ENCODE measurements at regions not wholly inside any gene's neighbourhood (a gene's known extent, or its start where the extent isn't known, plus 50 kb on each side); places are given as distances from the start of the nearest gene placed in this dataset.

DNA sequence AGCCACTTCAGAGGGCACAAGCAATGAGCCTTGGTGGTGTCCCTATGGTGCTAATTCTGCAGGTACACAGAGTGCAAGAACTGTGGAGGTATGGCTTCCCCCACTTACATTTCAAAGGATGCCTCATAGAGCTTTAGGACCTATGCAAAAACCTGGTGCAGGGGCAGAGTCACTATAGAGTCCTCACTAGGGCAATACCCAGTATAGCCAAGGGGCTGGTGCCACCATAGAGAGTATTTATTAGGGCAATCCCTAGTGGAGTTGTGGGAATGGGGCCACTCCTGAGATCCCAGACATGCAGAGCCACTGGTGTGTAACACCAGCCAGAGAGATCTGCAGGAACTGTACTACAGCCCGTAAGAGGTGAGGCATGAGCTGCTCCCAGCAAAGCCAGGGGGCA lies 312.2 kb downstream of the SLC4A3 start:
- no peaks in the 10 kb centered on the region for H3K27me3 ChIP-seq (ENCODE audit: control insufficient read depth, insufficient read depth, low read length)
- no peak overlapping the region for H3K4me3 ChIP-seq (ENCODE audit: low read length)
- H3K27ac ChIP-seq (ENCODE audit: low read length): no peak overlapping the region
- no peak for DNase-seq (ENCODE audit: low read depth, low spot score)
- H3K36me3 ChIP-seq (ENCODE audit: control insufficient read depth, insufficient read depth, low read length): no peaks in the 10 kb centered on the region
- no peaks in the 10 kb centered on the region for H3K9me3 ChIP-seq (ENCODE audit: control insufficient read depth, insufficient read depth, low read length)
- H3K4me1 ChIP-seq (ENCODE audit: control insufficient read depth, insufficient read depth, low read length): no peaks in the 10 kb centered on the region
- no CpG with 5 or more reads among the region's 1 CpG for WGBS (ENCODE audit: insufficient coverage, insufficient read length)

DNA sequence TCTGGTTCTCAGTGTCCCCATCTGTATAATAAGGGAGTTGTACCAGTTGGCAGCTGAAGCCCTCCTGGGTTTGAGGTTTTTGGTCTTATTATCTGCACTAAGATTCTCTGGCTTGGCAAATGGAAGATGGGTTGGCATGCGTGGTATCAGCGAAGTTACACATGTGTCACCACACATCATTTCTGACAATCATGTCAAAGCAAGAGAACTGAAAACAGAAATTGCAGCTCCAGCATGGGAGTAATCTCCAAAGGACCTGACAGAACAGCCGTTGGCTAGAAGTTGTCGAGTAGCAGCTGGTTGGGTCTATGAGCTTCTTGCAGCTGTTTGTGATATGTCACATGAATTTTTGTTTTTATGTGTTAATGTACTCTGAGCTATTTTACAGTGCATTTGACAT lies 317.4 kb downstream of the SLC4A3 start:
- DNase-seq (ENCODE audit: low read depth, low spot score): no peak

DNA sequence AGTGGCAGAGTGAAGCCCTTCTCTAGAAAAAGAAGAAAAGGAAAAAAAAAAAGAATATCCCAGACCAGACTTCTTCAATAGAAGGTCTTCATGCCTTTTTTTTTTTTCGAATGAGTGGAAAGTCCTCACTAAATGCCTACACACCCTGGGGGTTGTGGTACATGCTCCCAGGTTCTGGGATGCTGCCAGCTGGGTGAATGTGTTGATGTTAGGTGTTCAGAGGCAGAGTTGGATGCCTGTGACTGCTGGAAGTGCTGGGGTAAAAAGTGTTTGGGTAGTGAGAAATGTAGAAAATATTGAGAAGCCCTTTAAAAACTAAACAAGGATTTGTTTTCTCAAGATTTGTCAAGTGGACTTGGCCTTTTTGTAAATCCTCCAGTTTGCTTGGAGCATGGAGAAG lies 318.6 kb downstream of the SLC4A3 start:
- Histone ChIP-seq H3K4me3 (ENCODE audit: low read length) (no peak overlapping the region), H3K36me3 (ENCODE audit: control insufficient read depth, insufficient read depth, low read length) (no peaks in the 10 kb centered on the region), H3K9me3 (ENCODE audit: control insufficient read depth, insufficient read depth, low read length) (no peaks in the 10 kb centered on the region), H3K4me1 (ENCODE audit: control insufficient read depth, insufficient read depth, low read length) (no peaks in the 10 kb centered on the region), H3K27me3 (ENCODE audit: control insufficient read depth, insufficient read depth, low read length) (no peaks in the 10 kb centered on the region), H3K27ac (ENCODE audit: low read length) (no peak overlapping the region)
- WGBS (ENCODE audit: insufficient coverage, insufficient read length): no CpG with 5 or more reads among the region's 1 CpG
- DNase-seq (ENCODE audit: low read depth, low spot score): no peak

More for the DNA sequence above, 317.4 kb downstream of the SLC4A3 start:
- Histone ChIP-seq H3K4me3 (ENCODE audit: low read length) (no peak overlapping the region), H3K9me3 (ENCODE audit: control insufficient read depth, insufficient read depth, low read length) (no peaks in the 10 kb centered on the region), H3K36me3 (ENCODE audit: control insufficient read depth, insufficient read depth, low read length) (no peaks in the 10 kb centered on the region), H3K4me1 (ENCODE audit: control insufficient read depth, insufficient read depth, low read length) (no peaks in the 10 kb centered on the region), H3K27ac (ENCODE audit: low read length) (no peak overlapping the region), H3K27me3 (ENCODE audit: control insufficient read depth, insufficient read depth, low read length) (no peaks in the 10 kb centered on the region)
- WGBS (ENCODE audit: insufficient coverage, insufficient read length): no CpG with 5 or more reads among the region's 4 CpGs

GRCh38 chr2:219946529-219946928 lies 319.1 kb downstream of the SLC4A3 start:
- Histone ChIP-seq H3K4me3 (ENCODE audit: low read length) (no peak overlapping the region), H3K36me3 (ENCODE audit: control insufficient read depth, insufficient read depth, low read length) (no peaks in the 10 kb centered on the region), H3K27me3 (ENCODE audit: control insufficient read depth, insufficient read depth, low read length) (no peaks in the 10 kb centered on the region), H3K4me1 (ENCODE audit: control insufficient read depth, insufficient read depth, low read length) (no peaks in the 10 kb centered on the region), H3K27ac (ENCODE audit: low read length) (no peak overlapping the region), H3K9me3 (ENCODE audit: control insufficient read depth, insufficient read depth, low read length) (no peaks in the 10 kb centered on the region)
- no peak for DNase-seq (ENCODE audit: low read depth, low spot score)

DNA sequence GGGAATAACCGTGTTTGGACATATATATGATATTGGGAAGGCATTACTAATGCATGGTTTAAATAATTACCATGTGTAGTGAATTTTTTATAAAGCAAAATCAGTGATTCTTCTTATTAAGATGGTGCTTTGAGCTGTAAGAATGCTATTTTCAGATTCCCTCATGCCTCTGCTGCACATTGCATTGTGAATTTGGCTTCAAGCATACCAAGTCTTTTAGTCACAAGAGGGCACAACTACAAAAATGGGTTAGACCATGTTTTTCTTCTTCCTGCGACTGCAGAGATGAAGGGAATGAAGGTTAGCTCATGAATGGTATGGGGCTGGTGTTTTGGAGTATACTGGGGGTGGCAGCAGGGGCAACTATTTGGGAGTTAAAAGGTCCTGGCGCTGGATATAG lies 320.1 kb downstream of the SLC4A3 start:
- H3K36me3 ChIP-seq (ENCODE audit: control insufficient read depth, insufficient read depth, low read length): no peaks in the 10 kb centered on the region
- H3K27me3 ChIP-seq (ENCODE audit: control insufficient read depth, insufficient read depth, low read length): no peaks in the 10 kb centered on the region
- no peak overlapping the region for H3K4me3 ChIP-seq (ENCODE audit: low read length)
- no peak overlapping the region for H3K27ac ChIP-seq (ENCODE audit: low read length)
- H3K9me3 ChIP-seq (ENCODE audit: control insufficient read depth, insufficient read depth, low read length): no peaks in the 10 kb centered on the region
- no CpG with 5 or more reads among the region's 3 CpGs for WGBS (ENCODE audit: insufficient coverage, insufficient read length)
- no peak for DNase-seq (ENCODE audit: low read depth, low spot score)
- no peaks in the 10 kb centered on the region for H3K4me1 ChIP-seq (ENCODE audit: control insufficient read depth, insufficient read depth, low read length)

DNA sequence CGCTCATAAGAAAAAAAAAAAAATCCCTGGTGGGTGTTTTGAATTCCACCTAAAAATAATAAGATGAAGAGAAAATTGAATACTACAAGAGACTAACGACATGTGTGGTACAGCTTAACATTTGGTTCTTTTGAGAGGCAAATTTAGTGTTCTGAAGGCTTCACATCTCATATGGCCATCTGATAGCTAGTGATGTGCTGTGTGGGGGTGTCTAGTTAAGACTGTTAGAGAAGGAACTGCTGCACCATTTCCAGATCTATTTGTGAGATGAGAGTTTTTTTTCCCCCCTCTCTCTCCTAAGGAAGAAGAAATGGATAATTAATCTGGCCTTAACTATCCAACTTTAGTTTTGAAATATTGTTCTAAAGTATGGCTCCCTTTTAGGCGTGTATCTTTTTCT lies 321.6 kb downstream of the SLC4A3 start:
- WGBS (ENCODE audit: insufficient coverage, insufficient read length): no CpG with 5 or more reads among the region's 3 CpGs
- no peak for DNase-seq (ENCODE audit: low read depth, low spot score)
- Histone ChIP-seq H3K9me3 (ENCODE audit: control insufficient read depth, insufficient read depth, low read length) (no peaks in the 10 kb centered on the region), H3K4me1 (ENCODE audit: control insufficient read depth, insufficient read depth, low read length) (no peaks in the 10 kb centered on the region), H3K4me3 (ENCODE audit: low read length) (no peak overlapping the region), H3K27me3 (ENCODE audit: control insufficient read depth, insufficient read depth, low read length) (no peaks in the 10 kb centered on the region), H3K27ac (ENCODE audit: low read length) (no peak overlapping the region), H3K36me3 (ENCODE audit: control insufficient read depth, insufficient read depth, low read length) (no peaks in the 10 kb centered on the region)

DNA sequence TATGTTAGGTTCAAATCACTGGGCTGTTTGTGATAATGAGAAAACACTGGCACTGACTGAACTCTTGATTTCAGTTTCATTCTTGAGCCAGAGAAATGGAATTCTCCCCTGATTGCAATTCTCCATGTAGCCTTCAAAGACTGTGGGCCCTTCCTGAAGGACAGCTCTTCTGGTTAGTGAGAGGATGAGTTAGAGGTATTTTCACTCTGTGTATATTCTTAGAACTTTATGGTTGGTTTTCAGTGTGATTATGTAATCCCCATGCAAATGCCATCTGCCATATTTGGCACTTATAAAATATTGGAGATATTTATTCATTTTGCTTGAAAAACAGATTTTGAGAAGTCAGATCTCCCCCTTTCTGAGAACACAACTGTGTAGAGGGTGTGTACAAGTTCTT lies 323.7 kb downstream of the SLC4A3 start:
- no peak for DNase-seq (ENCODE audit: low read depth, low spot score)

GRCh38 chr2:219954331-219954730 lies 326.9 kb downstream of the SLC4A3 start:
- no CpG with 5 or more reads among the region's 1 CpG for WGBS (ENCODE audit: insufficient coverage, insufficient read length)
- H3K4me3 ChIP-seq (ENCODE audit: low read length): no peak overlapping the region
- H3K36me3 ChIP-seq (ENCODE audit: control insufficient read depth, insufficient read depth, low read length): no peaks in the 10 kb centered on the region
- H3K27ac ChIP-seq (ENCODE audit: low read length): no peak overlapping the region
- no peaks in the 10 kb centered on the region for H3K27me3 ChIP-seq (ENCODE audit: control insufficient read depth, insufficient read depth, low read length)
- H3K4me1 ChIP-seq (ENCODE audit: control insufficient read depth, insufficient read depth, low read length): no peaks in the 10 kb centered on the region
- DNase-seq (ENCODE audit: low read depth, low spot score): no peak
- no peaks in the 10 kb centered on the region for H3K9me3 ChIP-seq (ENCODE audit: control insufficient read depth, insufficient read depth, low read length)

More for the DNA sequence above, 323.7 kb downstream of the SLC4A3 start:
- no peak overlapping the region for H3K4me3 ChIP-seq (ENCODE audit: low read length)
- H3K27ac ChIP-seq (ENCODE audit: low read length): no peak overlapping the region
- no peaks in the 10 kb centered on the region for H3K4me1 ChIP-seq (ENCODE audit: control insufficient read depth, insufficient read depth, low read length)
- no peaks in the 10 kb centered on the region for H3K27me3 ChIP-seq (ENCODE audit: control insufficient read depth, insufficient read depth, low read length)
- no peaks in the 10 kb centered on the region for H3K36me3 ChIP-seq (ENCODE audit: control insufficient read depth, insufficient read depth, low read length)
- H3K9me3 ChIP-seq (ENCODE audit: control insufficient read depth, insufficient read depth, low read length): no peaks in the 10 kb centered on the region

GRCh38 chr2:219957820-219958219 lies 330.4 kb downstream of the SLC4A3 start:
- DNase-seq (ENCODE audit: low read depth, low spot score): no peak
- H3K36me3 ChIP-seq (ENCODE audit: control insufficient read depth, insufficient read depth, low read length): no peaks in the 10 kb centered on the region
- H3K4me3 ChIP-seq (ENCODE audit: low read length): no peak overlapping the region
- no peaks in the 10 kb centered on the region for H3K9me3 ChIP-seq (ENCODE audit: control insufficient read depth, insufficient read depth, low read length)
- no peaks in the 10 kb centered on the region for H3K27me3 ChIP-seq (ENCODE audit: control insufficient read depth, insufficient read depth, low read length)
- WGBS (ENCODE audit: insufficient coverage, insufficient read length): no CpG with 5 or more reads among the region's 1 CpG
- no peaks in the 10 kb centered on the region for H3K4me1 ChIP-seq (ENCODE audit: control insufficient read depth, insufficient read depth, low read length)
- H3K27ac ChIP-seq (ENCODE audit: low read length): no peak overlapping the region

DNA sequence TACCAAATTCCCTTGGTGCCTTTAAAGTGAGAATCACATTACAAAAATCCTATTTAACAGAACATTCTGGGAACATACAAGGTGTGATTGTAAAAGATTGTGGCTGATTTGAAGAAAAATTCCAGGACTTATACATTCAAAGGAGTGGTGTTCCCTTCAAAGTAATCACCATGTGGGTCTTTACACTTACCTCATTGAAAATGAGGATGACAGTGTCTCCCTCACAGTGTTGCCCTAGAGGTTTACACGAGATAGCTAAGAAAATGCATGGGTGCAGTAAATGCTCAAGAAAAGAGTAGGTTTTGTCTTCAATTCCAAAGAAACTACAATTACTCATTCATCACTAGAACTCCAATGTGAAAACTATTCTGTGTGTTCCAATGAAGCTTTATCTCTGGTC lies 331.5 kb downstream of the SLC4A3 start:
- no CpG with 5 or more reads among the region's 1 CpG for WGBS (ENCODE audit: insufficient coverage, insufficient read length)
- no peaks in the 10 kb centered on the region for H3K4me1 ChIP-seq (ENCODE audit: control insufficient read depth, insufficient read depth, low read length)
- no peak for DNase-seq (ENCODE audit: low read depth, low spot score)
- no peaks in the 10 kb centered on the region for H3K9me3 ChIP-seq (ENCODE audit: control insufficient read depth, insufficient read depth, low read length)
- no peak overlapping the region for H3K4me3 ChIP-seq (ENCODE audit: low read length)
- H3K27me3 ChIP-seq (ENCODE audit: control insufficient read depth, insufficient read depth, low read length): no peaks in the 10 kb centered on the region; the same call in 1 of the 2 replicates
- H3K36me3 ChIP-seq (ENCODE audit: control insufficient read depth, insufficient read depth, low read length): no peaks in the 10 kb centered on the region
- H3K27ac ChIP-seq (ENCODE audit: low read length): no peak overlapping the region

DNA sequence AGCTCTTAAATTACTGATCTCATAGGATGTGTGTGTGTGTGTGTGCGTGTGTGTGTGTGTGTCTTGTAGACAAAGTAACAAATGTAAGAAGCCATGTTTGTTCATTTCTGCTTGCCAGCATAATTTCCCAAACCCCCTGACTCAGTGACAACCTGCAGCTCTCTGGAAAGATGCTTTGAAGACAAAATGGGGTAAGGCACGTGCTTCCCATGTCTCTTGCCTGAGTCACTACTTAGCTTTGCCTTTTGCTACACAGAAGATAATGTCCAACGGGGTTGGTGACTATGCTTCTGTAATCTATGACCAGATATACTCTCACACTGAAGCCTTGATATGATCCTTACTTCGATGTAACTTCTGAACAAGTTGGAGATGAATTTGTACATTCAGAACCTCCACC lies 332.0 kb downstream of the SLC4A3 start:
- Histone ChIP-seq H3K4me1 (ENCODE audit: control insufficient read depth, insufficient read depth, low read length) (no peaks in the 10 kb centered on the region), H3K27ac (ENCODE audit: low read length) (no peak overlapping the region), H3K9me3 (ENCODE audit: control insufficient read depth, insufficient read depth, low read length) (no peaks in the 10 kb centered on the region), H3K27me3 (ENCODE audit: control insufficient read depth, insufficient read depth, low read length) (peaks cover 3% of the 10 kb centered on the region; the same call in 1 of the 2 replicates), H3K36me3 (ENCODE audit: control insufficient read depth, insufficient read depth, low read length) (no peaks in the 10 kb centered on the region), H3K4me3 (ENCODE audit: low read length) (no peak overlapping the region)
- DNase-seq (ENCODE audit: low read depth, low spot score): no peak
- no CpG with 5 or more reads among the region's 4 CpGs for WGBS (ENCODE audit: insufficient coverage, insufficient read length)
